Endothelial cell of umbilical vein (primary cell): ENCODE measurements at regions not wholly inside any gene's neighbourhood (a gene's known extent, or its start where the extent isn't known, plus 50 kb on each side); places are given as distances from the start of the nearest gene placed in this dataset.

Experiments
- BruUV-seq: library from RNA; stranded (reverse); fragments of 400-500 nt; replicated peaks from 2 replicates; lab custom pipeline; 2021; lab: Mats Ljungman, UMichigan
- CTCF ChIA-PET: fragments of 300-600, 350-600 bp; sonication (Branson Sonifier 250); formaldehyde crosslinking; loops from one replicate; lab custom pipeline; 2021; ENCODE audit warnings: antibody characterized with exemption, inconsistent platforms; lab: Charles Lee
- POLR2A ChIA-PET: fragments of 300-600, 350-600 bp; sonication (Branson Sonifier 250); formaldehyde crosslinking; loops from one replicate; lab custom pipeline; 2021; ENCODE audit warnings: antibody characterized with exemption, inconsistent platforms; lab: Charles Lee
- DNase-seq: peaks from one replicate; pipeline ENCODE4 v3.0.0-alpha.2; 2011; ENCODE audit warnings: low read depth, low spot score
- FAIRE-seq: peaks from 2 replicates; lab custom pipeline; 2011; peaks lifted over from hg19 to GRCh38; lab: Jason Lieb, UNC
- H2AFZ ChIP-seq: 2 replicates; pipeline ENCODE4 v1.6.0; 2012; ENCODE audit warnings: low read depth, low read length, control low read depth, inconsistent platforms
- H3K27ac ChIP-seq: 2 replicates; pipeline ENCODE4 v1.5.1; 2011; ENCODE audit warnings: low read depth, mild to moderate bottlenecking, control low read depth, low read length, moderate library complexity; ENCODE audit not compliant: insufficient read depth
- H3K27me3 ChIP-seq, 2 experiments: 2 replicates each; pipeline versions ENCODE4 v1.6.0 to v1.6.1; 2011; ENCODE audit warnings: low read length in 2 of 2, mixed read lengths in 1 of 2; ENCODE audit not compliant: control insufficient read depth in 2 of 2, insufficient read depth in 2 of 2
- H3K36me3 ChIP-seq, 2 experiments: 2 replicates in 1 of 2; 3 replicates in 1 of 2; pipeline ENCODE4 v1.5.1; 2011; ENCODE audit warnings: low read length in 2 of 2, mild to moderate bottlenecking in 1 of 2, moderate library complexity in 1 of 2; ENCODE audit not compliant: control insufficient read depth in 2 of 2, insufficient read depth in 2 of 2; ENCODE audit errors: extremely low read depth in 1 of 2
- H3K4me1 ChIP-seq: 3 replicates; pipeline ENCODE4 v1.5.1; 2011; ENCODE audit warnings: mild to moderate bottlenecking, low read length; ENCODE audit not compliant: control insufficient read depth, insufficient read depth; ENCODE audit errors: extremely low read depth
- H3K4me2 ChIP-seq: 2 replicates; pipeline ENCODE4 v1.6.1; 2011; ENCODE audit warnings: low read length, control low read depth, mixed read lengths; ENCODE audit not compliant: insufficient read depth
- H3K4me3 ChIP-seq, 3 experiments: fragments of 200-600 bp in 1 of 3; sonication (generic), shearing (Covaris generic) in 1 of 3; replicated peaks in 1 of 3; 2 replicates each; pipeline ENCODE4 v1.5.1; 2011 to 2016; ENCODE audit warnings: control low read depth in 3 of 3, low read length in 3 of 3, mild to moderate bottlenecking in 2 of 3, inconsistent platforms in 1 of 3, low read depth in 1 of 3, moderate library complexity in 1 of 3; ENCODE audit not compliant: insufficient read depth in 1 of 3
- H3K79me2 ChIP-seq: 2 replicates; pipeline ENCODE4 v1.6.0; 2012; ENCODE audit warnings: low read length, inconsistent platforms; ENCODE audit not compliant: control insufficient read depth, insufficient read depth
- H3K9ac ChIP-seq: replicated peaks from 2 replicates; pipeline ENCODE3; 2011; ENCODE audit warnings: low read length, control low read depth; ENCODE audit not compliant: insufficient read depth; ENCODE audit errors: extremely low read depth
- H3K9me1 ChIP-seq: replicated peaks from 3 replicates; pipeline ENCODE4 v1.6.0; 2011; ENCODE audit warnings: mild to moderate bottlenecking, low read length; ENCODE audit not compliant: control insufficient read depth, insufficient read depth; ENCODE audit errors: extremely low read depth
- H3K9me3 ChIP-seq: replicated peaks from 2 replicates; pipeline ENCODE4 v1.5.1; 2012; ENCODE audit warnings: low read length, inconsistent platforms; ENCODE audit not compliant: control insufficient read depth, insufficient read depth
- H4K20me1 ChIP-seq: replicated peaks from 2 replicates; pipeline ENCODE3; 2011; ENCODE audit warnings: mild to moderate bottlenecking, low read length; ENCODE audit not compliant: control insufficient read depth, insufficient read depth; ENCODE audit errors: extremely low read depth
- EZH2 ChIP-seq: IDR thresholded peaks from 2 replicates; pipeline ENCODE4 v1.6.1; 2012; ENCODE audit warnings: borderline replicate concordance, low read depth, mild to moderate bottlenecking, moderate library complexity, low read length, inconsistent platforms; ENCODE audit not compliant: severe bottlenecking
- FOS ChIP-seq: IDR thresholded peaks from 2 replicates; pipeline ENCODE4 v1.6.1; 2011; ENCODE audit warnings: mild to moderate bottlenecking, low read length, moderate library complexity, borderline replicate concordance; ENCODE audit not compliant: insufficient read depth
- GATA2 ChIP-seq: IDR thresholded peaks from 2 replicates; pipeline ENCODE4 v1.7.0; 2011; ENCODE audit warnings: low read depth, mild to moderate bottlenecking, moderate library complexity, mixed read lengths, low read length; ENCODE audit not compliant: insufficient read length, insufficient read depth
- JUN ChIP-seq: IDR thresholded peaks from 2 replicates; pipeline ENCODE4 v1.6.1; 2011; ENCODE audit warnings: borderline replicate concordance, low read depth; ENCODE audit not compliant: insufficient read length, insufficient read depth
- MYC ChIP-seq: IDR thresholded peaks from one replicate; pipeline ENCODE4 v1.6.1; 2011; ENCODE audit warnings: mild to moderate bottlenecking, low read depth, low read length
- POLR2A ChIP-seq: IDR thresholded peaks from 2 replicates; pipeline ENCODE4 v1.6.1; 2012; ENCODE audit warnings: low read depth, mild to moderate bottlenecking, control low read depth, low read length
- POLR2AphosphoS5 ChIP-seq: IDR thresholded peaks from 2 replicates; pipeline ENCODE4 v1.6.1; 2012; ENCODE audit warnings: low read depth, mild to moderate bottlenecking, control low read depth, low read length, moderate library complexity; ENCODE audit not compliant: insufficient read depth
- dilution Hi-C: fragments of 300-500 bp; cut with MboI; formaldehyde crosslinking; loops from one replicate; pipeline ENCODE4 v1.15.0; 2019; ENCODE audit warnings: low sequenced_read_pairs; ENCODE audit not compliant: extremely low pct_ligation_motif_present
- intact Hi-C: fragments of 100-400 bp; cut with micrococcal nuclease; formaldehyde crosslinking; loops from one replicate; pipeline ENCODE4 v1.10.0; 2022
- TF ChIP-seq, protein P1 (sequence below): IDR thresholded peaks from 2 replicates; pipeline ENCODE4 v1.6.1; 2011; ENCODE audit not compliant: insufficient read depth, insufficient read length
- TF ChIP-seq, protein P2 (sequence below), 2 donors: IDR thresholded peaks; 1 replicate in 1 of 2; 2 replicates in 1 of 2; pipeline ENCODE4 v1.5.1; 2011; ENCODE audit warnings: low read length in 2 of 2, mild to moderate bottlenecking in 2 of 2, moderate library complexity in 2 of 2, control low read depth in 1 of 2, inconsistent platforms in 1 of 2, low read depth in 1 of 2; ENCODE audit not compliant: insufficient read depth in 1 of 2; ENCODE audit errors: extremely low read depth in 1 of 2

DNA sequence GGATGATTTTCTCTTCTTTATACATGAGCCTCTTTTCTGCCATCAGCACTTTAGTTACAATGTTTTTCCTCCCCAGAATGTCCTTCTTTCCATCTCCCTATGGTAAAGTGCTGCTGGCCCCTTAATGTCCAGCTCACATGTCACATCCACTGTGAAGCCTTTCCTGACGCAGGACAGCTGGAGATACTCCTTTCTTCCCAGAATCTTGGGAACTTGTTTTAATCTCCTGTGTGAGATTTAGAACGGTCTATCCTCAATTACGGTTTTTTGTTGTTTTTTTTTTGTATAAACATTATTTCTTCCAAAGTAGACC is 147.7 kb upstream of the TSC22D2 start:
- Histone ChIP-seq H3K4me1 (peaks cover 4% of the 10 kb centered on the region), H4K20me1 (no peaks in the 10 kb centered on the region), H3K9me1 (no peaks in the 10 kb centered on the region), H3K27me3 (no peaks in the 10 kb centered on the region), H2AFZ (no peak overlapping the region), H3K4me2 (no peak overlapping the region), H3K4me3 (no peak overlapping the region), H3K79me2 (no peaks in the 10 kb centered on the region), H3K9ac (no peak overlapping the region), H3K27ac (no peak overlapping the region), H3K9me3 (no peaks in the 10 kb centered on the region), H3K36me3 (no peaks in the 10 kb centered on the region)
- no peak for FAIRE-seq
- TF ChIP-seq EZH2 (no peak), POLR2A (no peak)
- POLR2A ChIA-PET = interaction anchor here (1.0 kb wide), 1 partner anchor 8 kb away, joined by 3 read pairs; no protein-coding TSS in a partner anchor
- no peak for DNase-seq
- intact Hi-C loops = no loop called here
- dilution Hi-C loops = no loop called here
- CTCF ChIA-PET = interaction anchor here (1.0 kb wide), 1 partner anchor 157 kb away, joined by 3 read pairs; no protein-coding TSS in a partner anchor
- no TSS peak for BruUV-seq

DNA sequence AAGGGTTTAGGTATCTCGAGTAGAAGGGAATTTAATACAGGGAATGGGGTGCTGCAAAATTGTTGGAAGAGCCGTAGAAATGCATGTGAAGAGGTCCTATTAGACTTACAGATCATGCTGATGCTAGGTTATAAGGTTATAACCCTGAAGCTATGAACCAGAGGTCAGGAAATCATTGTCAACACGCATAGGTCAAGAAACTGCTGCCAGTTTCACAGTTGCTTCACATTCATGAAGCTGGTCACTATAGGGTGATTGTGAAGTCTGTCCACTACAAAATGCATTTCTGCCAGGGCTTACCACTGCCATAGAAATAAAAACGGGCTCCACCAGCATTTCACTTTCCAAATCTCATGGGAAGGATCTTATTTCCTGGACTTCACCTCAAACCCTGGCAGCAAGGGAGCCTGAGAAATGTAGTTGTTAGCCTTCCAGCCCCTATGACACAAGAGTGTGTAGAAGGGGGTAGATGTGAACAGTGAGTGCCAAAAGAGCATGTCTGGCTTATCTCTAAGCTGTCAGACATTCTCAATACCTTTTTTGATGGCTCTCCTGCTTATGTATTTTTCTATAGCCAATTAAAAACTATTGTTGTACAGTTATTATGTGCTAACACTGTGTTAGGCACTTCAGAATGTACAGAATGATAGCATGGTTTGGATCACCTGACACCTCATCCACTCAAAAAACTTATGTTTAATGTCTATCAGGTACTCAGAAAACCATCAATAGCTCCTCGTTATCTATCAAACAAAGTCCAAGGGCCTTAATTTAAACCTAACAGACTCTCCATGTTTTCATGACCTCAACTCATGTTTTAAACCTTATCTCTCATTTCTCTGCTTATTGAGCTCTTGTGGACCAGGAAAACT is 148.3 kb upstream of the TSC22D2 start:
- Histone ChIP-seq H3K9me3 (no peaks in the 10 kb centered on the region), H3K79me2 (no peaks in the 10 kb centered on the region), H3K27ac (no peak overlapping the region), H3K4me1 (peaks cover 4% of the 10 kb centered on the region), H3K4me3 (no peak overlapping the region), H3K4me2 (no peak overlapping the region), H3K36me3 (no peaks in the 10 kb centered on the region), H3K9ac (no peak overlapping the region), H2AFZ (no peak overlapping the region), H4K20me1 (no peaks in the 10 kb centered on the region), H3K9me1 (no peaks in the 10 kb centered on the region), H3K27me3 (no peaks in the 10 kb centered on the region)
- intact Hi-C loops (no loop called here), dilution Hi-C loops (no loop called here)
- ChIA-PET POLR2A (no interaction called here), CTCF (interaction anchor here (1.0 to 1.6 kb wide), 2 partner anchors 27 to 158 kb away, joined by 3 read pairs; no protein-coding TSS in a partner anchor)
- no peak for TF ChIP-seq MYC
- no peak for TF ChIP-seq FOS
- no peak for TF ChIP-seq POLR2AphosphoS5
- no peak for TF ChIP-seq POLR2A
- TF ChIP-seq EZH2 = no peak
- TF ChIP-seq GATA2 = no peak
- TF ChIP-seq JUN = no peak
- TF ChIP-seq, protein P1, sequence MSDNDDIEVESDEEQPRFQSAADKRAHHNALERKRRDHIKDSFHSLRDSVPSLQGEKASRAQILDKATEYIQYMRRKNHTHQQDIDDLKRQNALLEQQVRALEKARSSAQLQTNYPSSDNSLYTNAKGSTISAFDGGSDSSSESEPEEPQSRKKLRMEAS = no peak
- TF ChIP-seq, protein P2, sequence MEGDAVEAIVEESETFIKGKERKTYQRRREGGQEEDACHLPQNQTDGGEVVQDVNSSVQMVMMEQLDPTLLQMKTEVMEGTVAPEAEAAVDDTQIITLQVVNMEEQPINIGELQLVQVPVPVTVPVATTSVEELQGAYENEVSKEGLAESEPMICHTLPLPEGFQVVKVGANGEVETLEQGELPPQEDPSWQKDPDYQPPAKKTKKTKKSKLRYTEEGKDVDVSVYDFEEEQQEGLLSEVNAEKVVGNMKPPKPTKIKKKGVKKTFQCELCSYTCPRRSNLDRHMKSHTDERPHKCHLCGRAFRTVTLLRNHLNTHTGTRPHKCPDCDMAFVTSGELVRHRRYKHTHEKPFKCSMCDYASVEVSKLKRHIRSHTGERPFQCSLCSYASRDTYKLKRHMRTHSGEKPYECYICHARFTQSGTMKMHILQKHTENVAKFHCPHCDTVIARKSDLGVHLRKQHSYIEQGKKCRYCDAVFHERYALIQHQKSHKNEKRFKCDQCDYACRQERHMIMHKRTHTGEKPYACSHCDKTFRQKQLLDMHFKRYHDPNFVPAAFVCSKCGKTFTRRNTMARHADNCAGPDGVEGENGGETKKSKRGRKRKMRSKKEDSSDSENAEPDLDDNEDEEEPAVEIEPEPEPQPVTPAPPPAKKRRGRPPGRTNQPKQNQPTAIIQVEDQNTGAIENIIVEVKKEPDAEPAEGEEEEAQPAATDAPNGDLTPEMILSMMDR (IDR thresholded peaks at IDR 0.05; ENCODE audit: extremely low read depth in 1 of 2, insufficient read depth in 1 of 2, low read depth in 1 of 2, low read length in 2 of 2) = no peak
- no peak for DNase-seq
- no peak for FAIRE-seq
- no TSS peak for BruUV-seq
